ENCODE measurements at regions not wholly inside any gene's neighbourhood (a gene's known extent, or its start where the extent isn't known, plus 50 kb on each side); places are given as distances from the start of the nearest gene placed in this dataset.

DNA sequence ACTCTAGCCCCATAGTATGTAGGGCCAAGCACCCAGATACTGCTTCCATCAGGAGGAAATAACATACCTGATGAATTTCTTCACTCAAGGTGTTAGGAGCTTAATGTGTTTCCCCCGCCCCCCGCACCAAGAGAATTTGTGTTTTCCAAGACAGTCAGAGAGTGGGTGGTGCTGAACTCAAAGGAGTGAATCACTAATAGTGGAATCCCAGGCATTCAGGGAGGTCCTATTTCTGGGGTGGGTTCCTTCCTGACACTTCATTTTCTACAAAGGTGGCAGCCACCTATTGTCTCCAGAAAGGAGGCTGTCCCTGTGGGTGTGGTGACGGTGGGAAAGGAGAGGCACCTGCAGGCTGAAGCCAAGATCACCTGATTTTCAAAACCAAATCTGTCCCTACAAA lies 50.8 kb upstream of the ELF5 start:
- no peak for ATAC-seq
- DNase-seq, result no peak

DNA sequence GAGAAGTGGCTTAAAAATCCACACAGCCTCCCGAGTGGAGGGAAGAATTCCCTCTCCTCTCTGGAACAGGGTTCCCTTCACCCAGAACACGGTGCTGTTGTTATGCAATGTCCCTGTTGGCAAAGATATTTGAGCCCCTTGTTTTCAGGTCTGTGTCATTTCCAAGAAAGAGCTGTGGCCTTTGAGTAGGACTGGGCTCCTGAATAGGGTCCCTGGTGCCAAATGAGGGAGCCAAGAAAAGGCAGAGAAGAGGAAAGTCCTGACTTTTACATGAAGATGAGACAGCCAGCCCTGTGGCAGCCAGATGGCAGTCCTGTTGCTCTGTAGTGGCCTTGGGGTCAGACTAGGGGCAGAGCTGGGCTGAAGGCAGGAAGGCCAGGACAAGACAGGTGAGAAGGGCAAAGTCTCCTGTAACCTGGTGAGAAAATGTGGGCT lies 51.2 kb upstream of the ELF5 start:
- no peak for DNase-seq
- no peak for ATAC-seq

GRCh38 chr11:34565417-34566207 lies 52.0 kb upstream of the ELF5 start:
- ATAC-seq, result peak; percentile 59
- DNase-seq, result peak; percentile 9

DNA sequence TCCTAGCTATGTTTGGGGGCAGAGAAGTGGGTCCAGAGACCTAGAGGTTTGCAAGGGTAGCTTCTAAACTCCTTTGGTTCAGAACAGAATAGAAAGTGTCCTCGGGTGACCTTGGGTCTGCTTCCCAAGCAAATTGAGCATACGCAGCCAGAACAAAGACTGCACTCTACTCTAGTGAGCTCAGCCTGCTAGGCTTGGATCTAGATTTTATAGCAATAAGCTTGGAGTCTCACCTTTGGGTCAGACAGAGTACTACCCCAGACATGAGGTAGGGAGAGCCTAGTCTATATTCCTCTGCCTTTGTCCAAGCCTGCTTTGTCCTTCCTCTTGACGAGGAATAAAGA lies 52.6 kb upstream of the ELF5 start:
- ATAC-seq, result no peak
- no peak for DNase-seq

DNA sequence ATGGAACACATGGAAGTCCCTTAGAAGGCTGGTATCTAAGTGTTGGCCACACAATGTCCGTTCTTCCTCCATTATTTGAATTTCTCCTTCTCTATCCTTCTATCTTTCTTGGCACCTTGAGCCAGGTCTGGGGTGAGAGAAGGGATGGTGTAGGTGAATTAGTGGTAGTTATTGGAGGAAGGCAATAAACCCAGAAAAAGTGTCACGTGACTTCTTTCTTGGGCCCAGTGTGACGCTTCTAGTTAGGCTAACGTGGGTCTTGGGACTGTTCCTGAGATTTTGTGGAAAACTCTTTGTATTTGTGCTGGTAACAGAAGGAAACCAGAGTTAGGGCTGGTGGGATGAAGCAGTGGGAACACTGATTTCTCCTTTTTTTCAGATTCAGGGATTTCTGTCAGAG lies 53.1 kb upstream of the ELF5 start:
- ATAC-seq (no peak), DNase-seq (no peak)

- ATAC-seq (no peak), DNase-seq (no peak)
Observed at GRCh38 chr11:34567733-34568132, 53.2 kb upstream of the EHF start.

- peak; percentile 82 for ATAC-seq
Observed at GRCh38 chr11:34570584-34570983, 50.3 kb upstream of the EHF start.

More at GRCh38 chr11:34570584-34570983, 50.3 kb upstream of the EHF start:
- DNase-seq, result peak; percentile 6
